HG03469 (cell line): ENCODE measurements at regions not wholly inside any gene's neighbourhood (a gene's known extent, or its start where the extent isn't known, plus 50 kb on each side); places are given as distances from the start of the nearest gene placed in this dataset.

Source experiments
- ATAC-seq: cut with Tn5 transposase; IDR thresholded peaks from one replicate; pipeline ENCODE4 v1.9.1; 2021; ENCODE audit warnings: mild to moderate bottlenecking, moderate library complexity, moderate number of reproducible peaks; ENCODE audit not compliant: unreplicated experiment

GRCh38 chr9:119844431-119844830 is 475.2 kb upstream of the BRINP1 start:
- ATAC-seq, result no peak

- ATAC-seq, result no peak
Observed at GRCh38 chr9:119841016-119841415, 471.8 kb upstream of the BRINP1 start.

DNA sequence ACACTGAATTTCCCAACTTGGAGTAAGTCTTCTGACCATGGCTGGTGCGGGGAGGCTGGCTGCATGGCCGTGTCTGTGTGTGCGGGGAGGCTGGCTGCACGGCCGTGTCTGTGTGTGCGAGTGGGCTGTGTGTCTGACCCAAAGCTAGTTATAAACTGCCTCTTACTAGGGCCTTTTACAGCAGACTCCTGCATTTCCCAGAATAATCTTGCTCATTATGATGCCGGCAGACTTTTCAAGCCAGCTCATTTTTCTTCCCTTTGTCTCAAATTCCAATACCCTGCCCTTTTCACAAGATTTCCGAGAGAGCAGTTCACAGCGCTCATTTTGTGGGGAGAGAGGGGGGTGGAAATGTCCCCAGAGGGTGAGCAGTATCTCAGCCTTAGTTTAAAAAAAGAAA is 470.7 kb upstream of the BRINP1 start:
- no peak for ATAC-seq

GRCh38 chr9:119838210-119838609 is 469.0 kb upstream of the BRINP1 start:
- no peak for ATAC-seq

DNA sequence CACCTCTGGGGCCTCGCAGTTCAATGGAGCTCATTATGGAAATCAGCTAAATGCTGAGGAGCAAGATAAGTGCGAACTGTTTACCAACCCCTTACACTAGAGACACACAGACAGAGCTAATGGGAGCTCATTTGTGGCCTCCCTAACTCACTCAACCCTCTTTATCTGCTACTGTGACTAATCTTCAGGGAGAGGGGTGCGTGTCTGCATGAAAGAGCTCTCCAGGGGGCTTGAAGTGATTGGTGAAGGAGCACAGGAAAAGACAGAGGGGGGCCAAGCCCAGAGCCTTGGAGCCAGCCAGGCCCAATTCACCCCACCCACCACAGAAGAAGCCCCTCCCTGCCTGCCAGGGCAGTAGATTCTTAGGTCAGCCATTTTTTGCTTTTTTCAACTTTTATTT is 466.8 kb upstream of the BRINP1 start:
- ATAC-seq, result no peak

GRCh38 chr9:119834064-119834620 is 464.9 kb upstream of the BRINP1 start:
- no peak for ATAC-seq

DNA sequence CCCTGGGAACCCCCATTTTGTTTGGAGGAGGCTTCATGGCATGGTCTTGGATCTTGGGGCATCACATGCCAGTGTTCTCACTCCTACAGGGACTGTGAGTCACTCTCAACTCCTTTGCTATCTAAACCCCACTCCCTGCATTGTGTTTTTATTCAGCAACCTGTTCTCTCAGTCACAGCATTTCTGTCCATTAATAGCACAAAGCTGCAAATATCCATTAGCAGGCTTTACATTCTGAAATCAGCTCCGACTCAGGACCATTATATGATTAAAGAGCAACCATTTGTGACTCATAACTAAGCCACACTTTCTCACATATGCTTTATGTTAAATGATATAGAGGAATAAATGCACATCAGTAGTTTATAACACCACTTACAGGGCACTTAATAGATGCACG is 462.1 kb upstream of the BRINP1 start:
- ATAC-seq, result no peak

DNA sequence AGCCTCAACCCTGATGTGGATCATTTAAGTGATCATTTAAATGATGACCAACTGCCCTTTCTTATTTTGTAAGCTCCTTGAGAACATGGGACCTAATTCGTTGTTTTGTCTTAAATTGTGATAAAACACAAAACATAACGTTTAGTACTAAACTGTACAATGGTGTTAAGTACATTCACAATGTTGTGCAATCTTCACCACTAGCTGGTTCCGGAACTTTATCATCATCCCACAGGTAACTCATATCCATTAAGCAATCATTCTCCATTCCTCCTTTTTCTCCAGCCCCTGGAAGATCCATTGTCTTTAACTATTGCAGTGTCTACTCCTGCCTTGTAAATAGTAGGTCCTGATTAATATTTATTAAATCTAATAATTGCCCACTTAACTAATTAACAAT is 460.5 kb upstream of the BRINP1 start:
- ATAC-seq, result no peak

- no peak for ATAC-seq
Observed at GRCh38 chr9:119829186-119829585, 460.0 kb upstream of the BRINP1 start.

DNA sequence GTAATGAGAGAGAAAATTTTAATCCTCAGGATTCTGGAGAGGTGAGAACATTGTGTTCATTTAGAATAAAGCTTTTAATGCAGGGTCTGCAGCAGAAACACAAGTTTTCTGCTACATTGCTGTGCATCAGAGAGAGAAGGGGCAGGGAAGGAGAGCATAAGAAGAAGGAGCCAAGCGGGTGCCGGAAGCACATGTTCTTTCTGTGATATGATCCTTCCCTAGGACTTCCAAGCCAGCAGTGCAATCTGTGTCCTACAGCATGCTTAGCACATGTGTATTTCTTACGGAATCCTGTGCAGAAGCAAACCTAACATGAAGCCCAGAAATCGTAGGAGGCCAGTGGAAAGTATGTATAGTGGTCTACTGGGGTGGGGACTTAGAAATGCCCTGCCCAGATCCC is 458.3 kb upstream of the BRINP1 start:
- no peak for ATAC-seq

DNA sequence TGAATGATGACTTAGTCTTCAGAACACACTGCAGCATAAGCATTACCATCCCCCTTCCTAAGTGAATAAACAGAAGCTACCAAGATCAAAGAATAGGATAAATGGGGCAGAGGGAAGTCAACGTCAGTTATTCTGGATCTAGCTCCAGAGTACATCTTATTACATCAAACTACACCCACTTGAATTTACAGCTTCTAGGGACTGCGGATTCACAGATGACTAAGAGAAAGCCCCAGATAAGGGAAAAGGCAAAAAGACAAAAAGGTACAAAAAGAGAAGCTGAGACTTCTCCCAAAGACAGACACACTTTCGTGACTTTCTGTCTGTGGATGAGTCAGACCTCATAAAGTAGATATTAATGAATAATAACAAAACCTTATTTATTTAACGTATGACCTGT is 457.9 kb upstream of the BRINP1 start:
- no peak for ATAC-seq

GRCh38 chr9:119818726-119819435 is 449.6 kb upstream of the BRINP1 start:
- no peak for ATAC-seq

- no peak for ATAC-seq
Observed at GRCh38 chr9:119810645-119811429, 441.6 kb upstream of the BRINP1 start.

- no peak for ATAC-seq
Observed at GRCh38 chr9:119803679-119804078, 434.4 kb upstream of the BRINP1 start.

DNA sequence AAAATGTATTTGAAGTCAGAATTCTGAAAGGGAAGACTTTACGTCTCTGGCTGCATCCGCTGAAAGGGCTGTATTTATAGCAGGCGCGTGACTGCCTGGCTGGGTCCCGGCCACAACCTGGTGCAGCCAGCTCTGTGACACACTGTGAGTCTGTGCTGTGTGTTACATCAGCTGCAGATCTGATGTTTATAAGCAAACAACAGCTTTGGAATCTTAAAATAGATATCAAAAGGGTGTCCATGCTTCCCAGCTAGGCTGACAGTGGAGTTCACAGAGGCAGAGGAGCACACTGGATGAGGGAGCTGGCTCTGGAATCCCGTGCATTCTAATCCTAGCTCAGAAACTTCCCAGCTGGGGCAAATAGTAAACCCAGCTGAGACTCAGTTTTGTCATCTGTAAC is 433.4 kb upstream of the BRINP1 start:
- no peak for ATAC-seq

DNA sequence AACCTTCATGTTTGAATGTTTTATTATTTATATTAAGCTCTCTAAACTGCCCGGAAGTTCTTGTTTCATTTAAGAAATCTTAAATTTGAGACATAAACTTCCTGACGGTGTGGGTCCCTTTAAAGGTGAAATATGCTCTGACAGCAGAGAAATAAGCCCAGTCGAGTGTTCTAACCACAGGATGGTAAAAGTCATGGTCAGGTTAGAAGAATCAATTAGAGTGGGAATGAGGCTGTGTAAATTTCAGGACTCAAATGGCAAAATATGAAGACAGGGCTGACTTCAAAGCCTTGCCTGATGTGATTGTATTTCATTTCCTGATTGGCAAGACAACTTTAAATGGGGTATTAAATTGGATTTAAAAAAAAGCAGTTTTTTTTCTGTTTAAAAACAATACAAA is 432.9 kb upstream of the BRINP1 start:
- ATAC-seq, result no peak

DNA sequence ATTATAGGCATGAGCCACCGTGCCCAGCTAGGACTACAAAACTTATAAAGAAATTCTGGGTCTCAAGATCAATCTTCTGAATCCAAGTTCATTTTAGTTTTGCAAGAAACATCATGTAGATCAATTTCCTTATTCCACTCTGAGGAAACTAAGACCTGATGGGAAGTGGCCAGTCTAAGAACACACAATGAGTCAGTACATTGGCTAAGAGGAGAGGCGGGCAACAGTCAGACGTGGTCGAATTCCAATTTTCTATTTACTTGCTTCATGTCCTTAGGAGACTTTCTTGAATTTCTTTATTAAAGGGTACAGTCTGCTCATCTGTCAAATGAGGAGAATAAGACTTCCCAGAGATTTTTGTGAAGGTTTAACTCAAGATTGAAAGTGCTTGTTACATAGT is 432.1 kb upstream of the BRINP1 start:
- no peak for ATAC-seq

GRCh38 chr9:119795395-119795794 is 426.2 kb upstream of the BRINP1 start:
- peak; percentile 61 for ATAC-seq

DNA sequence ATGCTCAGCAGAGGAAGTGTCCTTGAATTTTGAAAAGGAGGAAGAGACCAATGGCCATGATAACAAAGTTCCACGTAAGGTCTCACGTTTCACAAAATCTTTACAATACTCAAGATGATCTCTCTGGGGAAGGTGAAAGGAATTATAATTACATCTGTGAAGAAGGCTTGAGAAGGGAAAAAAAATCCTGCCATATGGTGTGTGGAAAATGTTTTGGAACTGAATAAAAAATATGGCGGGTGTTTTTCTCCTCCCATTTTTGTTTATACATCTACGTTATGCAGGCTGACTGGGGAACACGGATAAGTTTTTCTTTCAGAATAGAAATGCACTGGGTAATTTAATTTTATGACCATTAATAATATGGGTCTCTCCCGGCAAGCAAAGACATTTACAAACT is 425.6 kb upstream of the BRINP1 start:
- ATAC-seq, result no peak

GRCh38 chr9:119793218-119793617 is 424.0 kb upstream of the BRINP1 start:
- no peak for ATAC-seq

- peak; percentile 39 for ATAC-seq
Observed at GRCh38 chr9:119792242-119792641, 423.0 kb upstream of the BRINP1 start.

DNA sequence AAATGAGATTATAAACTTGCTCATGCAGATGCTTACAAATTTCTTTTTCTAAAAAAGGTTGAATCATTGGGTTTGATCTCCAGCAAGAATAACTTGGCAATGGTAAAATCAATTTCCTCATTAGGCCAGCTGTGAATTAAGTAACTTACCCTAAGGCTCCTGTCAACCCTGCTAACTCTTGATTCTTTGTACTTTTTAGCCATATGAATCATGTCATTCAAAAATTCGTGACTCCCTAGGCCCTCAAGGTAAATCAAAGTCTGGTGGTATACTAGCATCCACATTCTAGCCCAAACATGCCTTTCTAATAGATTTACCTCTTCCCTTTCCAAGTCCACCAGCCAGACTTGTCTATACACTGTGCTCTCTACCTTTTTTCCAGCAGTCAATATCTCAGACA is 420.8 kb upstream of the BRINP1 start:
- ATAC-seq, result no peak
